Astrocyte (in vitro differentiated cells and primary cell): ENCODE measurements at regions not wholly inside any gene's neighbourhood (a gene's known extent, or its start where the extent isn't known, plus 50 kb on each side); places are given as distances from the start of the nearest gene placed in this dataset.

Experiments used
- DNase-seq: peaks from one replicate; pipeline ENCODE4 v3.0.0-alpha.2; 2010; ENCODE audit warnings: low read depth
- FAIRE-seq: peaks from 2 replicates; lab custom pipeline; 2011; peaks lifted over from hg19 to GRCh38; lab: Jason Lieb, UNC
- H2AFZ ChIP-seq: 2 replicates; pipeline ENCODE4 v1.6.0; 2012; ENCODE audit warnings: low read depth, low read length, inconsistent platforms
- H3K27ac ChIP-seq: 2 replicates; pipeline ENCODE4 v1.5.1; 2011; ENCODE audit warnings: low read depth, low read length, inconsistent platforms
- H3K27me3 ChIP-seq: 2 replicates; pipeline ENCODE4 v1.6.0; 2011; ENCODE audit warnings: low read length, inconsistent platforms; ENCODE audit not compliant: insufficient read depth
- H3K36me3 ChIP-seq: 2 replicates; pipeline ENCODE4 v1.5.1; 2011; ENCODE audit warnings: low read length, inconsistent platforms; ENCODE audit not compliant: insufficient read depth
- H3K4me1 ChIP-seq: 2 replicates; pipeline ENCODE4 v1.5.1; 2011; ENCODE audit warnings: low read length, inconsistent platforms; ENCODE audit not compliant: insufficient read depth
- H3K4me2 ChIP-seq: 2 replicates; pipeline ENCODE4 v1.6.0; 2012; ENCODE audit warnings: low read length, inconsistent platforms
- H3K4me3 ChIP-seq: 2 replicates; pipeline ENCODE4 v1.5.1; 2011; ENCODE audit warnings: low read depth, mild to moderate bottlenecking, low read length, inconsistent platforms; ENCODE audit not compliant: insufficient read depth
- H3K79me2 ChIP-seq: 2 replicates; pipeline ENCODE4 v1.6.0; 2012; ENCODE audit warnings: mild to moderate bottlenecking, low read length, inconsistent platforms; ENCODE audit not compliant: insufficient read depth
- H3K9ac ChIP-seq: 2 replicates; pipeline ENCODE4 v1.6.0; 2012; ENCODE audit warnings: mild to moderate bottlenecking, low read length, inconsistent platforms
- H3K9me3 ChIP-seq: 2 replicates; pipeline ENCODE4 v1.5.1; 2012; ENCODE audit warnings: low read depth, mild to moderate bottlenecking, low read length, inconsistent platforms; ENCODE audit not compliant: insufficient read depth
- H4K20me1 ChIP-seq: 2 replicates; pipeline ENCODE4 v1.6.0; 2012; ENCODE audit warnings: low read length, inconsistent platforms; ENCODE audit not compliant: insufficient read depth
- H3K27ac Mint-ChIP-seq: one replicate; pipeline ENCODE4 v1.8.0; 2021; ENCODE audit warnings: mild to moderate bottlenecking, mixed read lengths; ENCODE audit not compliant: unreplicated experiment
- H3K27me3 Mint-ChIP-seq: one replicate; pipeline ENCODE4 v1.8.0; 2021; ENCODE audit warnings: low read depth, mixed read lengths; ENCODE audit not compliant: unreplicated experiment
- H3K36me3 Mint-ChIP-seq: one replicate; pipeline ENCODE4 v1.8.0; 2021; ENCODE audit warnings: low read depth, mixed read lengths; ENCODE audit not compliant: unreplicated experiment
- H3K4me1 Mint-ChIP-seq: one replicate; pipeline ENCODE4 v1.8.0; 2021; ENCODE audit warnings: low read depth, mixed read lengths; ENCODE audit not compliant: unreplicated experiment
- H3K4me3 Mint-ChIP-seq: one replicate; pipeline ENCODE4 v1.8.0; 2021; ENCODE audit warnings: mild to moderate bottlenecking, moderate library complexity, mixed read lengths; ENCODE audit not compliant: unreplicated experiment
- H3K9me3 Mint-ChIP-seq: one replicate; pipeline ENCODE4 v1.8.0; 2021; ENCODE audit warnings: mild to moderate bottlenecking, mixed read lengths; ENCODE audit not compliant: unreplicated experiment
- EZH2 ChIP-seq: IDR thresholded peaks from 2 replicates; pipeline ENCODE4 v1.6.1; 2012; ENCODE audit warnings: mild to moderate bottlenecking, low read length, inconsistent platforms; ENCODE audit not compliant: insufficient read depth
- TF ChIP-seq, protein P1 (sequence below): IDR thresholded peaks from 2 replicates; pipeline ENCODE4 v1.5.1; 2011; ENCODE audit warnings: low read depth, mild to moderate bottlenecking, inconsistent platforms, low read length, moderate library complexity; ENCODE audit not compliant: insufficient read depth

DNA sequence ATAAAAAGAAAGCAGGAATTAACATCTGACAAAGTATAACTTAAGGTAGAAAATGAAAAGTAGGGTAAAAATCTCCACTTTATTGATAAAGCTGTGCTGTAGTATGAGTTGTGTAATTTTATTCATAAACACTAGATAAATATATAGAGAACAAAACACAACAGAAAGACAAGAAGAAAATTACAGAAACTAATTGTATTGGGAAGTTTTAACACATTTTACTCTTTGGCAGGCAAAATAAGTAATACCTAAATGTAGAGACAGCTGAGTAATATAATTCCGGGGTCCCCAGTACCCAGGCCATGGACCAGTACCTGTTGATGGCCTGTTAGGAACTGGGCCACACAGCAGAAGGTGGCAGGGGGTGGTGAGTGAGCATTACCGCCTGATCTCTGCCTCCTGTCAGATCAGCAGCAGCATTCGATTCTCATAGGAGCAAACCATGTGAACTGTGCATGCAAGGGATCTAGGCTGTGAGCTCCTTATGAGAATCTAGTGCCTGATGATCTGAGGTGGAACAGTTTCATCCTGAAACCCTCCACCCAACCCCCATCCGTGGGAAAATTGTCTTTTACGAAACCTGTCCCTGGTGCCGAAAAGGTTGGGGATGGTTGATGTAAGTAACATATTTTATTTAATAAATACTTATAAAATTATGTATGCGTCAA lies 84.4 kb upstream of the ETV6 start:
- Histone ChIP-seq H3K4me3 (no peak overlapping the region), H3K9ac (no peak overlapping the region), H3K4me1 (no peaks in the 10 kb centered on the region), H4K20me1 (no peaks in the 10 kb centered on the region), H3K79me2 (no peaks in the 10 kb centered on the region), H3K9me3 (no peaks in the 10 kb centered on the region), H3K4me2 (no peak overlapping the region), H3K36me3 (no peaks in the 10 kb centered on the region), H3K27me3 (no peaks in the 10 kb centered on the region), H3K27ac (no peak overlapping the region), H2AFZ (no peak overlapping the region)
- Mint-ChIP-seq H3K36me3 (no peaks in the 10 kb centered on the region), H3K27me3 (no peaks in the 10 kb centered on the region), H3K27ac (no peak overlapping the region), H3K4me1 (peaks cover 14% of the 10 kb centered on the region), H3K9me3 (peaks cover 2% of the 10 kb centered on the region), H3K4me3 (no peak overlapping the region)
- no peak for DNase-seq
- no peak for TF ChIP-seq EZH2
- TF ChIP-seq, protein P1, sequence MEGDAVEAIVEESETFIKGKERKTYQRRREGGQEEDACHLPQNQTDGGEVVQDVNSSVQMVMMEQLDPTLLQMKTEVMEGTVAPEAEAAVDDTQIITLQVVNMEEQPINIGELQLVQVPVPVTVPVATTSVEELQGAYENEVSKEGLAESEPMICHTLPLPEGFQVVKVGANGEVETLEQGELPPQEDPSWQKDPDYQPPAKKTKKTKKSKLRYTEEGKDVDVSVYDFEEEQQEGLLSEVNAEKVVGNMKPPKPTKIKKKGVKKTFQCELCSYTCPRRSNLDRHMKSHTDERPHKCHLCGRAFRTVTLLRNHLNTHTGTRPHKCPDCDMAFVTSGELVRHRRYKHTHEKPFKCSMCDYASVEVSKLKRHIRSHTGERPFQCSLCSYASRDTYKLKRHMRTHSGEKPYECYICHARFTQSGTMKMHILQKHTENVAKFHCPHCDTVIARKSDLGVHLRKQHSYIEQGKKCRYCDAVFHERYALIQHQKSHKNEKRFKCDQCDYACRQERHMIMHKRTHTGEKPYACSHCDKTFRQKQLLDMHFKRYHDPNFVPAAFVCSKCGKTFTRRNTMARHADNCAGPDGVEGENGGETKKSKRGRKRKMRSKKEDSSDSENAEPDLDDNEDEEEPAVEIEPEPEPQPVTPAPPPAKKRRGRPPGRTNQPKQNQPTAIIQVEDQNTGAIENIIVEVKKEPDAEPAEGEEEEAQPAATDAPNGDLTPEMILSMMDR, result no peak
- FAIRE-seq, result no peak

DNA sequence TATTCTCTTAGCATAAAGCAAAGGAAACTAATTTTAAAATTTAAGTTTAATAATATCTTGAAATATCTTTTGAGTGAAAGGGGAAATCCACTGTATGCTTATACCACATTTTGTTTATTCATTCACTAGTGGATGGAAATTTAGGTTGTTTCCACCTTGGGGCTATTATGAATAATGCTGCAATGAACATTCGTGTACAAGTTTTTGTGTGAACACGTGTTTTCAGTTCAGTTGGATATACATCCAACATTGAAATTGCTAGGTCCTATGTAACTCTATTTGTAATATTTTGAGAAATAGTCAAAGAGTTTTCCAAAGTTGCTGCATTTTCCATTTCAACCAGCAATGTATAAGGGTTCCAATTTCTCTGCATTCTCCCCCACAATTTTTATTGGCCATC lies 83.7 kb upstream of the ETV6 start:
- Histone ChIP-seq H3K4me2 (no peak overlapping the region), H3K4me1 (no peaks in the 10 kb centered on the region), H3K36me3 (no peaks in the 10 kb centered on the region), H3K79me2 (no peaks in the 10 kb centered on the region), H2AFZ (no peak overlapping the region), H3K27ac (no peak overlapping the region), H3K9me3 (no peaks in the 10 kb centered on the region), H3K9ac (no peak overlapping the region), H3K4me3 (no peak overlapping the region), H4K20me1 (no peaks in the 10 kb centered on the region), H3K27me3 (no peaks in the 10 kb centered on the region)
- TF ChIP-seq, protein P1, result no peak
- no peak for TF ChIP-seq EZH2
- Mint-ChIP-seq H3K27me3 (no peaks in the 10 kb centered on the region), H3K9me3 (peaks cover 2% of the 10 kb centered on the region), H3K4me1 (peaks cover 12% of the 10 kb centered on the region), H3K27ac (no peak overlapping the region), H3K36me3 (no peaks in the 10 kb centered on the region), H3K4me3 (no peak overlapping the region)
- no peak for FAIRE-seq
- no peak for DNase-seq

DNA sequence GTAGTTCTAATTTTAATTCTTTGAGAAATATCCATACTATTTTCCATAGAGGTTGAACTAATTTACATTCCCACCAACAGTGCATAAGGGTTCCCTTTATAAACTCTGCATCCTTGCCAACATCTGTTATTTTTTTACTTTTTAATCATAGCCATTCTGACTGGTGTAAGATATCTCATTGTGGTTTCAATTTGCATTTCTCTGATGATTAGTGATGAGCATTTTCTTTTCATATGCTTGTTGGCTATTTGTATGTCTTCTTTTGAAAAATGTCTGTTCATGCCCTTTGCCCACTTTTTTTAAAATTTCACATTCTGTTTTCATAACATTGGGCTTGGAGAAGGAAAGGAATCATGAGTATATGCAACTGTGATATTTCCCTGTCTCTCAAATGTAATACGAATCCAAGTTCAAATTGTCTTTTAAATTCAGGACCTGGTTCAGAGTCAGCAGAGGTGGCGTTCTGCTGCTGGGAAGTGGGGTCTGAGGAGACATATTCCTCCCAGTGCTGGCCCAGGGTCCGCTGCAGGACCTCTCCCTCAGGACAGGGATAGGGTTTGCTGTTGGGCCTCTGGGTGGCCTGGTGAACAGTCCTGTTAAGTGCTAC lies 81.2 kb upstream of the ETV6 start:
- no peak overlapping the region for H3K9ac ChIP-seq
- no peaks in the 10 kb centered on the region for H3K9me3 ChIP-seq
- DNase-seq (no peak), FAIRE-seq (no peak)
- no peaks in the 10 kb centered on the region for H3K4me1 ChIP-seq
- H3K36me3 ChIP-seq, result no peaks in the 10 kb centered on the region
- H3K4me3 ChIP-seq, result no peak overlapping the region
- no peak overlapping the region for H3K4me3 Mint-ChIP-seq
- no peaks in the 10 kb centered on the region for H3K27me3 ChIP-seq
- H3K9me3 Mint-ChIP-seq, result peaks cover 2% of the 10 kb centered on the region
- no peak overlapping the region for H3K4me2 ChIP-seq
- H4K20me1 ChIP-seq, result no peaks in the 10 kb centered on the region
- H3K27ac Mint-ChIP-seq, result no peak overlapping the region
- H3K79me2 ChIP-seq, result no peaks in the 10 kb centered on the region
- H3K36me3 Mint-ChIP-seq, result no peaks in the 10 kb centered on the region
- no peak overlapping the region for H2AFZ ChIP-seq
- no peaks in the 10 kb centered on the region for H3K27me3 Mint-ChIP-seq
- H3K4me1 Mint-ChIP-seq, result no peaks in the 10 kb centered on the region
- no peak overlapping the region for H3K27ac ChIP-seq
- no peak for TF ChIP-seq EZH2
- TF ChIP-seq, protein P1, result no peak
